Sigmoid colon (tissue), 3 donors: ENCODE measurements at regions not wholly inside any gene's neighbourhood (a gene's known extent, or its start where the extent isn't known, plus 50 kb on each side); places are given as distances from the start of the nearest gene placed in this dataset.

Experiments used
- POLR2A ChIP-seq, 2 donors: fragments of 450-650 bp; IDR thresholded peaks; one replicate each; pipeline ENCODE4 v1.6.1; 2016; ENCODE audit warnings: antibody characterized with exemption in 2 of 2, mild to moderate bottlenecking in 2 of 2, moderate library complexity in 2 of 2
- TF ChIP-seq, protein P1 (sequence below), 4 experiments: fragments of 450-650 bp in 3 of 4; fragments of 200-600 bp in 1 of 4; IDR thresholded peaks; one replicate each; pipeline ENCODE4 v1.5.1; 2016 to 2019; ENCODE audit warnings: antibody characterized with exemption in 4 of 4, mild to moderate bottlenecking in 3 of 4, moderate library complexity in 2 of 4

- TF ChIP-seq, protein P1, sequence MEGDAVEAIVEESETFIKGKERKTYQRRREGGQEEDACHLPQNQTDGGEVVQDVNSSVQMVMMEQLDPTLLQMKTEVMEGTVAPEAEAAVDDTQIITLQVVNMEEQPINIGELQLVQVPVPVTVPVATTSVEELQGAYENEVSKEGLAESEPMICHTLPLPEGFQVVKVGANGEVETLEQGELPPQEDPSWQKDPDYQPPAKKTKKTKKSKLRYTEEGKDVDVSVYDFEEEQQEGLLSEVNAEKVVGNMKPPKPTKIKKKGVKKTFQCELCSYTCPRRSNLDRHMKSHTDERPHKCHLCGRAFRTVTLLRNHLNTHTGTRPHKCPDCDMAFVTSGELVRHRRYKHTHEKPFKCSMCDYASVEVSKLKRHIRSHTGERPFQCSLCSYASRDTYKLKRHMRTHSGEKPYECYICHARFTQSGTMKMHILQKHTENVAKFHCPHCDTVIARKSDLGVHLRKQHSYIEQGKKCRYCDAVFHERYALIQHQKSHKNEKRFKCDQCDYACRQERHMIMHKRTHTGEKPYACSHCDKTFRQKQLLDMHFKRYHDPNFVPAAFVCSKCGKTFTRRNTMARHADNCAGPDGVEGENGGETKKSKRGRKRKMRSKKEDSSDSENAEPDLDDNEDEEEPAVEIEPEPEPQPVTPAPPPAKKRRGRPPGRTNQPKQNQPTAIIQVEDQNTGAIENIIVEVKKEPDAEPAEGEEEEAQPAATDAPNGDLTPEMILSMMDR (IDR thresholded peaks at IDR 0.05) = no peak
- no peak for TF ChIP-seq POLR2A (IDR thresholded peaks at IDR 0.05)
These were observed 289.5 kb downstream of the OMA1 start for GRCh38 chr1:58257003-58257402.
